Ishikawa (cell line): ENCODE measurements at regions not wholly inside any gene's neighbourhood (a gene's known extent, or its start where the extent isn't known, plus 50 kb on each side); places are given as distances from the start of the nearest gene placed in this dataset.

Experiments
- CEBPB ChIP-seq: IDR thresholded peaks from 2 replicates; pipeline ENCODE4 v1.6.1; 2012
- EGR1 ChIP-seq: IDR thresholded peaks from 2 replicates; pipeline ENCODE4 v1.6.1; 2012
- EP300 ChIP-seq: IDR thresholded peaks from 2 replicates; pipeline ENCODE4 v1.6.1; 2012; ENCODE audit warnings: borderline replicate concordance
- FOXM1 ChIP-seq: IDR thresholded peaks from 2 replicates; pipeline ENCODE4 v1.6.1; 2012; ENCODE audit warnings: low read depth, borderline replicate concordance
- NFIC ChIP-seq: IDR thresholded peaks from 2 replicates; pipeline ENCODE4 v1.6.1; 2012
- RAD21 ChIP-seq: IDR thresholded peaks from 2 replicates; pipeline ENCODE4 v1.6.1; 2012; ENCODE audit warnings: low read depth
- TAF1 ChIP-seq: IDR thresholded peaks from 2 replicates; pipeline ENCODE4 v1.6.1; 2012; ENCODE audit warnings: low read depth, mild to moderate bottlenecking
- TCF12 ChIP-seq: IDR thresholded peaks from 2 replicates; pipeline ENCODE4 v1.6.1; 2012; ENCODE audit warnings: low read depth
- TEAD4 ChIP-seq: IDR thresholded peaks from 2 replicates; pipeline ENCODE4 v1.6.1; 2012
- YY1 ChIP-seq: IDR thresholded peaks from 2 replicates; pipeline ENCODE4 v1.6.1; 2012; ENCODE audit warnings: low read depth
- TF ChIP-seq, protein P1 (sequence below): IDR thresholded peaks from 2 replicates; pipeline ENCODE4 v1.6.1; 2012; ENCODE audit warnings: low read depth, mild to moderate bottlenecking
- TF ChIP-seq, protein P2 (sequence below): IDR thresholded peaks from 2 replicates; pipeline ENCODE4 v1.6.1; 2012
- TF ChIP-seq, protein P3 (sequence below): IDR thresholded peaks from 2 replicates; pipeline ENCODE4 v1.6.1; 2012

DNA sequence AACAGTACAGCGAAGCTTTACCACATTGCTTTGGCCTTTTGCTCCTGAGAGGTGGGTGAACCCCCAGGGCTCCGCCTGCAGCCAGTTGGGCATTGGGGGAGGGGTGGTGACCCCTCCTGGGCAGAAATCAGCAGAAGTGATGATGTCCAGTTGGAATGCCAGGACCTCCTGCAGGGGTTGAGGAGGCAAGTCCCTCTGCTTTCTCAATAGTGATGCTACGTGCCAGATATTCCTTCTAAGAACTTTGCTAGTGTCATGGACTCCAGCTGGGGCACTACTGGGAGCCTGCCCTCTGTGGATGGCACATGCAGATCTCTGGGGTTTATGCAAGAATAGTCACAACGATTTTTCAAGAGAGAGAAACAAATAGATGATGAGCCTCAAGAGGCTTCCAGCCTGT, 95.6 kb downstream of the NDFIP1 start:
- TF ChIP-seq NFIC (no peak), TEAD4 (no peak), TCF12 (no peak), RAD21 (no peak), YY1 (no peak), TAF1 (no peak), FOXM1 (no peak), CEBPB (no peak), EP300 (no peak), EGR1 (no peak)
- TF ChIP-seq, protein P1, sequence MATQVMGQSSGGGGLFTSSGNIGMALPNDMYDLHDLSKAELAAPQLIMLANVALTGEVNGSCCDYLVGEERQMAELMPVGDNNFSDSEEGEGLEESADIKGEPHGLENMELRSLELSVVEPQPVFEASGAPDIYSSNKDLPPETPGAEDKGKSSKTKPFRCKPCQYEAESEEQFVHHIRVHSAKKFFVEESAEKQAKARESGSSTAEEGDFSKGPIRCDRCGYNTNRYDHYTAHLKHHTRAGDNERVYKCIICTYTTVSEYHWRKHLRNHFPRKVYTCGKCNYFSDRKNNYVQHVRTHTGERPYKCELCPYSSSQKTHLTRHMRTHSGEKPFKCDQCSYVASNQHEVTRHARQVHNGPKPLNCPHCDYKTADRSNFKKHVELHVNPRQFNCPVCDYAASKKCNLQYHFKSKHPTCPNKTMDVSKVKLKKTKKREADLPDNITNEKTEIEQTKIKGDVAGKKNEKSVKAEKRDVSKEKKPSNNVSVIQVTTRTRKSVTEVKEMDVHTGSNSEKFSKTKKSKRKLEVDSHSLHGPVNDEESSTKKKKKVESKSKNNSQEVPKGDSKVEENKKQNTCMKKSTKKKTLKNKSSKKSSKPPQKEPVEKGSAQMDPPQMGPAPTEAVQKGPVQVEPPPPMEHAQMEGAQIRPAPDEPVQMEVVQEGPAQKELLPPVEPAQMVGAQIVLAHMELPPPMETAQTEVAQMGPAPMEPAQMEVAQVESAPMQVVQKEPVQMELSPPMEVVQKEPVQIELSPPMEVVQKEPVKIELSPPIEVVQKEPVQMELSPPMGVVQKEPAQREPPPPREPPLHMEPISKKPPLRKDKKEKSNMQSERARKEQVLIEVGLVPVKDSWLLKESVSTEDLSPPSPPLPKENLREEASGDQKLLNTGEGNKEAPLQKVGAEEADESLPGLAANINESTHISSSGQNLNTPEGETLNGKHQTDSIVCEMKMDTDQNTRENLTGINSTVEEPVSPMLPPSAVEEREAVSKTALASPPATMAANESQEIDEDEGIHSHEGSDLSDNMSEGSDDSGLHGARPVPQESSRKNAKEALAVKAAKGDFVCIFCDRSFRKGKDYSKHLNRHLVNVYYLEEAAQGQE: no peak
- TF ChIP-seq, protein P2, sequence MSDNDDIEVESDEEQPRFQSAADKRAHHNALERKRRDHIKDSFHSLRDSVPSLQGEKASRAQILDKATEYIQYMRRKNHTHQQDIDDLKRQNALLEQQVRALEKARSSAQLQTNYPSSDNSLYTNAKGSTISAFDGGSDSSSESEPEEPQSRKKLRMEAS: no peak
- TF ChIP-seq, protein P3, sequence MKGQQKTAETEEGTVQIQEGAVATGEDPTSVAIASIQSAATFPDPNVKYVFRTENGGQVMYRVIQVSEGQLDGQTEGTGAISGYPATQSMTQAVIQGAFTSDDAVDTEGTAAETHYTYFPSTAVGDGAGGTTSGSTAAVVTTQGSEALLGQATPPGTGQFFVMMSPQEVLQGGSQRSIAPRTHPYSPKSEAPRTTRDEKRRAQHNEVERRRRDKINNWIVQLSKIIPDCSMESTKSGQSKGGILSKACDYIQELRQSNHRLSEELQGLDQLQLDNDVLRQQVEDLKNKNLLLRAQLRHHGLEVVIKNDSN: no peak
